Tongue (tissue), 1 donor: ENCODE measurements at regions not wholly inside any gene's neighbourhood (a gene's known extent, or its start where the extent isn't known, plus 50 kb on each side); places are given as distances from the start of the nearest gene placed in this dataset.

ENCODE experiments used
- DNase-seq: peaks from one replicate; pipeline ENCODE4 v3.0.0-alpha.2; 2015

GRCh38 chr4:107246761-107247160 is 210.6 kb upstream of the DKK2 start:
- DNase-seq: no peak

GRCh38 chr4:107243141-107243781 is 207.1 kb upstream of the DKK2 start:
- peak; percentile 32 for DNase-seq

- no peak for DNase-seq
Measured at GRCh38 chr4:107220976-107221375, 184.9 kb upstream of the DKK2 start.

- no peak for DNase-seq
Measured at GRCh38 chr4:107219681-107220080, 183.6 kb upstream of the DKK2 start.

- DNase-seq: no peak
Measured at GRCh38 chr4:107216379-107216778, 180.3 kb upstream of the DKK2 start.

- no peak for DNase-seq
Measured at GRCh38 chr4:107215222-107215621, 179.1 kb upstream of the DKK2 start.

GRCh38 chr4:107213880-107214279 is 177.8 kb upstream of the DKK2 start:
- DNase-seq: no peak

GRCh38 chr4:107213410-107213809 is 177.3 kb upstream of the DKK2 start:
- no peak for DNase-seq

GRCh38 chr4:107212565-107212964 is 176.5 kb upstream of the DKK2 start:
- no peak for DNase-seq

GRCh38 chr4:107210450-107211239 is 174.5 kb upstream of the DKK2 start:
- no peak for DNase-seq

- no peak for DNase-seq
Measured at GRCh38 chr4:107203733-107204132, 167.6 kb upstream of the DKK2 start.

- DNase-seq: peak; percentile 43
Measured at GRCh38 chr4:107202744-107203143, 166.6 kb upstream of the DKK2 start.

GRCh38 chr4:107197121-107197520 is 161.0 kb upstream of the DKK2 start:
- no peak for DNase-seq

GRCh38 chr4:107196312-107196711 is 160.2 kb upstream of the DKK2 start:
- no peak for DNase-seq

- no peak for DNase-seq
Measured at GRCh38 chr4:107194005-107194404, 157.9 kb upstream of the DKK2 start.

GRCh38 chr4:107192601-107193000 is 156.5 kb upstream of the DKK2 start:
- no peak for DNase-seq

- DNase-seq: no peak
Measured at GRCh38 chr4:107187091-107187490, 151.0 kb upstream of the DKK2 start.

GRCh38 chr4:107183155-107183774 is 147.2 kb upstream of the DKK2 start:
- peak; percentile 76 for DNase-seq

GRCh38 chr4:107182347-107182746 is 146.2 kb upstream of the DKK2 start:
- DNase-seq: no peak

- no peak for DNase-seq
Measured at GRCh38 chr4:107166873-107167450, 130.8 kb upstream of the DKK2 start.

GRCh38 chr4:107166181-107166580 is 130.1 kb upstream of the DKK2 start:
- DNase-seq: no peak

GRCh38 chr4:107164962-107165475 is 128.9 kb upstream of the DKK2 start:
- no peak for DNase-seq

GRCh38 chr4:107156443-107156842 is 120.3 kb upstream of the DKK2 start:
- no peak for DNase-seq
